ENCODE measurements at regions not wholly inside any gene's neighbourhood (a gene's known extent, or its start where the extent isn't known, plus 50 kb on each side); places are given as distances from the start of the nearest gene placed in this dataset.

- TF ChIP-seq ZNF407 (IDR thresholded peaks at IDR 0.05; ENCODE audit: low read depth): no peak
- TF ChIP-seq MEIS2 (IDR thresholded peaks at IDR 0.05; ENCODE audit: partially characterized antibody): no peak
- TF ChIP-seq ZFX (CRISPR knock-in tag; IDR thresholded peaks at IDR 0.05): no peak
- no peak for TF ChIP-seq NFYB (IDR thresholded peaks at IDR 0.05; ENCODE audit: extremely low read depth, insufficient read length)
- TF ChIP-seq, protein P1, sequence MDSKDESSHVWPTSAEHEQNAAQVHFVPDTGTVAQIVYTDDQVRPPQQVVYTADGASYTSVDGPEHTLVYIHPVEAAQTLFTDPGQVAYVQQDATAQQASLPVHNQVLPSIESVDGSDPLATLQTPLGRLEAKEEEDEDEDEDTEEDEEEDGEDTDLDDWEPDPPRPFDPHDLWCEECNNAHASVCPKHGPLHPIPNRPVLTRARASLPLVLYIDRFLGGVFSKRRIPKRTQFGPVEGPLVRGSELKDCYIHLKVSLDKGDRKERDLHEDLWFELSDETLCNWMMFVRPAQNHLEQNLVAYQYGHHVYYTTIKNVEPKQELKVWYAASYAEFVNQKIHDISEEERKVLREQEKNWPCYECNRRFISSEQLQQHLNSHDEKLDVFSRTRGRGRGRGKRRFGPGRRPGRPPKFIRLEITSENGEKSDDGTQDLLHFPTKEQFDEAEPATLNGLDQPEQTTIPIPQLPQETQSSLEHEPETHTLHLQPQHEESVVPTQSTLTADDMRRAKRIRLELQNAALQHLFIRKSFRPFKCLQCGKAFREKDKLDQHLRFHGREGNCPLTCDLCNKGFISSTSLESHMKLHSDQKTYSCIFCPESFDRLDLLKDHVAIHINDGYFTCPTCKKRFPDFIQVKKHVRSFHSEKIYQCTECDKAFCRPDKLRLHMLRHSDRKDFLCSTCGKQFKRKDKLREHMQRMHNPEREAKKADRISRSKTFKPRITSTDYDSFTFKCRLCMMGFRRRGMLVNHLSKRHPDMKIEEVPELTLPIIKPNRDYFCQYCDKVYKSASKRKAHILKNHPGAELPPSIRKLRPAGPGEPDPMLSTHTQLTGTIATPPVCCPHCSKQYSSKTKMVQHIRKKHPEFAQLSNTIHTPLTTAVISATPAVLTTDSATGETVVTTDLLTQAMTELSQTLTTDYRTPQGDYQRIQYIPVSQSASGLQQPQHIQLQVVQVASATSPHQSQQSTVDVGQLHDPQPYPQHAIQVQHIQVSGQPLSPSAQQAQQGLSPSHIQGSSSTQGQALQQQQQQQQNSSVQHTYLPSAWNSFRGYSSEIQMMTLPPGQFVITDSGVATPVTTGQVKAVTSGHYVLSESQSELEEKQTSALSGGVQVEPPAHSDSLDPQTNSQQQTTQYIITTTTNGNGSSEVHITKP (IDR thresholded peaks at IDR 0.05; ENCODE audit: partially characterized antibody): no peak
- no peak for TF ChIP-seq ZNF551 (CRISPR knock-in tag; IDR thresholded peaks at IDR 0.05)
- no peak for TF ChIP-seq SNAPC5 (CRISPR knock-in tag; IDR thresholded peaks at IDR 0.05)
- TF ChIP-seq, protein P2, sequence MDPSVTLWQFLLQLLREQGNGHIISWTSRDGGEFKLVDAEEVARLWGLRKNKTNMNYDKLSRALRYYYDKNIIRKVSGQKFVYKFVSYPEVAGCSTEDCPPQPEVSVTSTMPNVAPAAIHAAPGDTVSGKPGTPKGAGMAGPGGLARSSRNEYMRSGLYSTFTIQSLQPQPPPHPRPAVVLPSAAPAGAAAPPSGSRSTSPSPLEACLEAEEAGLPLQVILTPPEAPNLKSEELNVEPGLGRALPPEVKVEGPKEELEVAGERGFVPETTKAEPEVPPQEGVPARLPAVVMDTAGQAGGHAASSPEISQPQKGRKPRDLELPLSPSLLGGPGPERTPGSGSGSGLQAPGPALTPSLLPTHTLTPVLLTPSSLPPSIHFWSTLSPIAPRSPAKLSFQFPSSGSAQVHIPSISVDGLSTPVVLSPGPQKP (CRISPR knock-in tag; IDR thresholded peaks at IDR 0.05): no peak
- no peak for TF ChIP-seq ZNF707 (CRISPR knock-in tag; conservative IDR thresholded peaks at IDR 0.05)
- no peak for TF ChIP-seq NR2C1 (IDR thresholded peaks at IDR 0.05)
- no peak for TF ChIP-seq NR2C1 (tag; IDR thresholded peaks at IDR 0.05)
Observed at GRCh38 chr5:3511519-3511918, 84.1 kb upstream of the IRX1 start (continued).
